CD4-positive, alpha-beta memory T cell (primary cell): ENCODE measurements at regions not wholly inside any gene's neighbourhood (a gene's known extent, or its start where the extent isn't known, plus 50 kb on each side); places are given as distances from the start of the nearest gene placed in this dataset.
"Not testable (repeated sequence)": the region's sequence is repeated elsewhere in the genome, so short reads cannot be mapped to it uniquely, and the experiment has no call there.

ENCODE experiments used
- CTCF ChIA-PET: fragments of 350-600 bp; sonication (Branson Sonifier 250); formaldehyde crosslinking; loops from one replicate; lab custom pipeline; 2021; ENCODE audit warnings: inconsistent platforms; ENCODE audit not compliant: partially characterized antibody; lab: Charles Lee
- POLR2A ChIA-PET: fragments of 350-600 bp; sonication (Branson Sonifier 250); formaldehyde crosslinking; loops from one replicate; lab custom pipeline; 2021; ENCODE audit not compliant: partially characterized antibody; lab: Charles Lee
- DNase-seq, 5 donors: peaks; one replicate each; pipeline versions ENCODE4 v3.0.0 to v3.0.0-alpha.2; 2020 to 2022; ENCODE audit warnings: mixed read lengths in 1 of 5
- H3K27ac ChIP-seq: one replicate; pipeline ENCODE4 v1.7.0; 2013; ENCODE audit warnings: low read depth, low read length
- H3K27me3 ChIP-seq: 2 replicates; pipeline ENCODE4 v1.7.0; 2013; ENCODE audit warnings: mild to moderate bottlenecking, low read length, moderate library complexity; ENCODE audit not compliant: insufficient read depth
- H3K36me3 ChIP-seq: 2 replicates; pipeline ENCODE4 v1.7.0; 2013; ENCODE audit warnings: mild to moderate bottlenecking, low read length, moderate library complexity; ENCODE audit not compliant: insufficient read depth
- H3K4me1 ChIP-seq: 2 replicates; pipeline ENCODE4 v1.7.0; 2013; ENCODE audit warnings: mild to moderate bottlenecking, low read length, moderate library complexity; ENCODE audit not compliant: insufficient read depth
- H3K4me3 ChIP-seq, 2 donors: one replicate each; pipeline ENCODE4 v1.7.0; 2013; ENCODE audit warnings: low read length in 2 of 2, mild to moderate bottlenecking in 1 of 2
- H3K9me3 ChIP-seq, 2 donors: one replicate each; pipeline ENCODE4 v1.7.0; 2013; ENCODE audit warnings: low read length in 2 of 2, control low read depth in 1 of 2; ENCODE audit not compliant: control insufficient read depth in 1 of 2
- H3K27ac Mint-ChIP-seq, 7 donors: one replicate each; pipeline ENCODE4 v1.8.0; 2020 to 2021; ENCODE audit warnings: mixed read lengths in 7 of 7, mild to moderate bottlenecking in 6 of 7, inconsistent platforms in 3 of 7, moderate library complexity in 3 of 7
- H3K27me3 Mint-ChIP-seq, 2 donors: one replicate each; pipeline ENCODE4 v1.8.0; 2020 to 2021; ENCODE audit warnings: mixed read lengths in 2 of 2
- H3K36me3 Mint-ChIP-seq, 2 donors: one replicate each; pipeline ENCODE4 v1.8.0; 2020 to 2021; ENCODE audit warnings: mixed read lengths in 2 of 2, inconsistent platforms in 1 of 2, mild to moderate bottlenecking in 1 of 2
- H3K4me1 Mint-ChIP-seq, 4 donors: one replicate each; pipeline ENCODE4 v1.8.0; 2020 to 2021; ENCODE audit warnings: mixed read lengths in 4 of 4, mild to moderate bottlenecking in 1 of 4
- H3K4me3 Mint-ChIP-seq, 8 donors: one replicate each; pipeline ENCODE4 v1.8.0; 2020 to 2021; ENCODE audit warnings: mixed read lengths in 8 of 8, mild to moderate bottlenecking in 7 of 8, moderate library complexity in 6 of 8, inconsistent platforms in 3 of 8
- H3K9me3 Mint-ChIP-seq, 8 donors: one replicate each; pipeline ENCODE4 v1.8.0; 2020 to 2021; ENCODE audit warnings: mixed read lengths in 8 of 8, mild to moderate bottlenecking in 5 of 8, inconsistent platforms in 3 of 8, moderate library complexity in 1 of 8
- intact Hi-C: fragments of 100-400 bp; cut with micrococcal nuclease; formaldehyde crosslinking; loops from one replicate; pipeline ENCODE4 v1.15.1; 2023

DNA sequence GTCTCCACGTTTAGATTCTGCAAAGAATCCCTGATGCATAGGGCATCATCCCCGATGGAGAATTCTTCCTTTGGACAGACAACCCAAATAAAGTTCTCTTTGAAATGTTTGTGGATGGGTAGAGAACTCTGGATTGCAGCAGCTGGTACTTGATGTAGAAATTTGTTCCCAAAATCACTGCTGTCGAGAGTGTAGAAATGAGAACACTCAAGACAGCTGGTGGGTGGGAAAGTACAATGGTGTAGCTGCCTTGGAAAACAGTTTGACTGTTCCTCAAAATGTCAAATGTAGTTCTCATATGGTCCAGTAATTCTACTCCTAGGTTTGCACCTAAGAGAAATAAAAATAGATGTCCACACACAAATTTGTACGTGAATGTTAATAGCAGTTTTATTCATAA is 671.5 kb upstream of the TMEM132C start:
- Mint-ChIP-seq H3K27me3 (peaks cover 2% of the 10 kb centered on the region in 2 donors), H3K27ac (no peak overlapping the region), H3K4me3 (no peak overlapping the region), H3K4me1 (no peaks in the 10 kb centered on the region), H3K9me3 (peaks cover 0 to 2% (median 0%) of the 10 kb centered on the region in 8 donors), H3K36me3 (no peaks in the 10 kb centered on the region)
- Histone ChIP-seq H3K9me3 (no peaks in the 10 kb centered on the region), H3K36me3 (no peaks in the 10 kb centered on the region), H3K27me3 (no peaks in the 10 kb centered on the region), H3K4me3 (no peak overlapping the region), H3K27ac (no peak overlapping the region), H3K4me1 (no peaks in the 10 kb centered on the region)
- DNase-seq, result no peak
- ChIA-PET POLR2A (no interaction called here), CTCF (no interaction called here)
- intact Hi-C loops, result no loop called here

GRCh38 chr12:127596891-127597290 is 670.1 kb upstream of the TMEM132C start:
- POLR2A ChIA-PET, result no interaction called here
- CTCF ChIA-PET, result no interaction called here
- Mint-ChIP-seq H3K27ac (peak overlapping the region in 1 of 7 donors; percentile 53), H3K27me3 (peaks cover 0 to 2% of the 10 kb centered on the region in 2 donors), H3K4me3 (no peak overlapping the region), H3K9me3 (peaks cover 0 to 2% (median 0%) of the 10 kb centered on the region in 8 donors), H3K4me1 (no peaks in the 10 kb centered on the region), H3K36me3 (no peaks in the 10 kb centered on the region)
- no peak overlapping the region for H3K27ac ChIP-seq
- intact Hi-C loops, result no loop called here
- no peak overlapping the region for H3K4me3 ChIP-seq
- no peaks in the 10 kb centered on the region for H3K27me3 ChIP-seq
- H3K36me3 ChIP-seq, result no peaks in the 10 kb centered on the region
- no peak for DNase-seq
- H3K9me3 ChIP-seq, result no peaks in the 10 kb centered on the region
- no peaks in the 10 kb centered on the region for H3K4me1 ChIP-seq

- no peak overlapping the region for H3K4me3 ChIP-seq
- Mint-ChIP-seq H3K27me3 (no peaks in the 10 kb centered on the region), H3K27ac (no peak overlapping the region), H3K36me3 (no peaks in the 10 kb centered on the region), H3K4me1 (no peaks in the 10 kb centered on the region), H3K9me3 (peaks cover 0 to 2% (median 0%) of the 10 kb centered on the region in 8 donors), H3K4me3 (no peak overlapping the region)
- no peaks in the 10 kb centered on the region for H3K36me3 ChIP-seq
- no peaks in the 10 kb centered on the region for H3K4me1 ChIP-seq
- POLR2A ChIA-PET, result no interaction called here
- no peak overlapping the region for H3K27ac ChIP-seq
- no peak for DNase-seq
- H3K27me3 ChIP-seq, result no peaks in the 10 kb centered on the region
- CTCF ChIA-PET, result no interaction called here
- no peaks in the 10 kb centered on the region for H3K9me3 ChIP-seq
- intact Hi-C loops, result no loop called here
Observed at GRCh38 chr12:127599436-127599835, 667.5 kb upstream of the TMEM132C start.

DNA sequence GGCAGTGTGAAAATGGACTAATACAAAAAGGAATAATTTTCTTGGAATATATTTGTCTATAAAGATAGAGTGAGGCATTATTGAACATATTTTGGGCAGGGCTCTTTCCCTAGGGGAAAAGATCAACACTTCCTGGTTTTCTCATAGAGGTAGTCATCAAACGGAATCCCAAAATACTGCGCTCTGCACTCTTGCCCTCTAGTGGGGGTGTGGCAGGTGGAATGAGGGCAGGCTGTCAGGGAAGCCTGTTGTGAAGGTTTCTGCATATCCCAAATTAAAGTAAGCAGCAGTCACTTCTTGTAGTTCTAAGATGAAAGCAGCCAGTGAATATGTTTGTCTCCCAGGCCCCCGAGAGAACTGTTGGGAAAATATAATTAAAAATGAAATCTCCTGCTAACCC is 666.8 kb upstream of the TMEM132C start:
- H3K27me3 Mint-ChIP-seq, result no peaks in the 10 kb centered on the region
- Histone ChIP-seq H3K27ac (no peak overlapping the region), H3K9me3 (no peaks in the 10 kb centered on the region), H3K4me3 (no peak overlapping the region), H3K4me1 (no peaks in the 10 kb centered on the region), H3K36me3 (no peaks in the 10 kb centered on the region), H3K27me3 (no peaks in the 10 kb centered on the region)
- CTCF ChIA-PET, result no interaction called here
- POLR2A ChIA-PET, result no interaction called here
- DNase-seq, result no peak
- intact Hi-C loops, result no loop called here
- H3K4me3 Mint-ChIP-seq, result no peak overlapping the region
- H3K27ac Mint-ChIP-seq, result no peak overlapping the region
- H3K9me3 Mint-ChIP-seq, result peaks cover 0 to 1% (median 0%) of the 10 kb centered on the region in 8 donors
- no peaks in the 10 kb centered on the region for H3K36me3 Mint-ChIP-seq
- no peaks in the 10 kb centered on the region for H3K4me1 Mint-ChIP-seq

DNA sequence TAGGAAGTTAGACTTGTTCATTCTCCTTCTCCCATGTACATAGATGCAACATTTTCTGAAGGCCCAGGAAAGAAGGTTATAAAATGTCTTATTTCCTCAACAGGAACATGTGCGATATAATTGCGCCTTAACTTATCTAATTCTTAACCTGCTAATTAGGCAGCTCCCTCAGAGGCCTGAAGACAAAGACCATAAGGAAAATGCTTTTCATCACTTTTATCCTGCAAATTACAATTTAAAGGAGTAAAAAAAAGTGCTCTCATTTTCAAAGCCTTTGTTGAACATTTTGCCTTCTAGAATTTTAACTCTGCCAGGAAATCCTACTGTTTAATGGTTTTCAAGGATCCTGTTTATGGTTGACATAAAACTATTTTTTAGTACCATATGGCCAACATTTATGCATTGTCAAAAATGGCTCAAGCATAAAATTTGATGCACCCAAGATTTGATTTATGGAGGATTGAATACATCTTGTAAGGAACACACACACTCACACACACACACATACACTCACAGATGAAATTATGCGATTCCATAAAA is 660.4 kb upstream of the TMEM132C start:
- intact Hi-C loops, result no loop called here
- H3K27ac Mint-ChIP-seq, result no peak overlapping the region

DNA sequence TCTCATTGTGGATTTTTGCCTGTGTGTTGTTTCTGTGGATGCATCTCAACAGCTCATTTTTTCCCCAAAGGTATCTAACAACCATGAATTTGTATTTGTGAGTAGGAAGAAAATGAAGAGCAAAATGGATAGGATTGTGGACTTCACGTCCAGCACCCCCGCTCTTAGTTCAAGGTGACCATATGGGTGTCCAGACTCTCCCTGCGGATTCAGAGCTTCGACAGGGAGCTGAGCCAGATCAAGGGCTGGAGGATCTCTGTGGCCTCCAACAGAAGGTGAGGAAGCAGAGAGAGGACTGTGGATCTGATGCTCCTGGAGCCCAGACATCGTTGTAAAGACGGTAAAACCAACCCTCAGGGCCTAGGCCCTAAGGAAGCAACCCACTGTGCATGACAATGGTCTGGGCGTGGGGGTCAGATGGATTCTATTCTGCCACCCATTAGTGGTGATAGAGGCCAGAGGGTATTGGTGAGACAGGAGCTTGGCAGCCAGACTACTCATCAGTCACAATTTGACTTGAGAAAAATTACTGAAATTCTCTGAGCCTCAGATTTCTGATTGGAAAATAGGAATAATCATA is 659.7 kb upstream of the TMEM132C start:
- Mint-ChIP-seq H3K36me3 (no peaks in the 10 kb centered on the region), H3K27me3 (no peaks in the 10 kb centered on the region), H3K27ac (no peak overlapping the region), H3K9me3 (peaks cover 0 to 5% (median 0%) of the 10 kb centered on the region in 8 donors), H3K4me1 (no peaks in the 10 kb centered on the region), H3K4me3 (no peak overlapping the region)
- Histone ChIP-seq H3K27me3 (no peaks in the 10 kb centered on the region), H3K36me3 (no peaks in the 10 kb centered on the region), H3K9me3 (no peaks in the 10 kb centered on the region), H3K4me3 (no peak overlapping the region), H3K27ac (no peak overlapping the region), H3K4me1 (no peaks in the 10 kb centered on the region)
- intact Hi-C loops, result no loop called here
- no peak for DNase-seq
- ChIA-PET POLR2A (no interaction called here), CTCF (no interaction called here)

More for the DNA sequence above, 660.4 kb upstream of the TMEM132C start:
- ChIA-PET CTCF (no interaction called here), POLR2A (no interaction called here)
- Mint-ChIP-seq H3K36me3 (no peaks in the 10 kb centered on the region), H3K27me3 (no peaks in the 10 kb centered on the region), H3K4me3 (no peak overlapping the region), H3K4me1 (no peaks in the 10 kb centered on the region), H3K9me3 (peaks cover 0 to 5% (median 0%) of the 10 kb centered on the region in 8 donors)
- Histone ChIP-seq H3K4me1 (no peaks in the 10 kb centered on the region), H3K27me3 (no peaks in the 10 kb centered on the region), H3K36me3 (no peaks in the 10 kb centered on the region), H3K9me3 (no peaks in the 10 kb centered on the region), H3K27ac (no peak overlapping the region), H3K4me3 (no peak overlapping the region)
- no peak for DNase-seq

GRCh38 chr12:127608359-127608758 is 658.6 kb upstream of the TMEM132C start:
- H3K27ac ChIP-seq, DNase-seq, H3K4me1 ChIP-seq, intact Hi-C loops, H3K9me3 Mint-ChIP-seq, H3K27ac Mint-ChIP-seq, H3K9me3 ChIP-seq, H3K4me3 Mint-ChIP-seq, H3K36me3 Mint-ChIP-seq, H3K27me3 ChIP-seq, H3K4me1 Mint-ChIP-seq, CTCF ChIA-PET, H3K4me3 ChIP-seq, H3K36me3 ChIP-seq, POLR2A ChIA-PET, H3K27me3 Mint-ChIP-seq: not testable (repeated sequence)
